Inflammatory macrophage treated with lipopolysaccharide for 4 hours (primary cell): ENCODE measurements at regions not wholly inside any gene's neighbourhood (a gene's known extent, or its start where the extent isn't known, plus 50 kb on each side); places are given as distances from the start of the nearest gene placed in this dataset.
"Not testable (repeated sequence)": the region's sequence is repeated elsewhere in the genome, so short reads cannot be mapped to it uniquely, and the experiment has no call there.

Experiments
- DNase-seq: peaks from one replicate; pipeline ENCODE4 v3.0.0-alpha.2; 2020

GRCh38 chr3:105094588-105094987 is 272.1 kb upstream of the ALCAM start:
- no peak for DNase-seq

GRCh38 chr3:105096071-105096470 is 270.6 kb upstream of the ALCAM start:
- no peak for DNase-seq

- DNase-seq: no peak
These were observed 265.1 kb upstream of the ALCAM start for GRCh38 chr3:105101603-105102002.

GRCh38 chr3:105103139-105103538 is 263.6 kb upstream of the ALCAM start:
- DNase-seq: no peak

GRCh38 chr3:105108823-105109222 is 257.9 kb upstream of the ALCAM start:
- no peak for DNase-seq

GRCh38 chr3:105118905-105119304 is 247.8 kb upstream of the ALCAM start:
- peak; percentile 18 for DNase-seq

- DNase-seq: no peak
These were observed 246.8 kb upstream of the ALCAM start for GRCh38 chr3:105119801-105120340.

GRCh38 chr3:105130911-105131310 is 235.8 kb upstream of the ALCAM start:
- DNase-seq: no peak

GRCh38 chr3:105137911-105138310 is 228.8 kb upstream of the ALCAM start:
- no peak for DNase-seq

GRCh38 chr3:105139881-105140560 is 226.7 kb upstream of the ALCAM start:
- peak; percentile 67 for DNase-seq

- DNase-seq: peak; percentile 30
These were observed 225.8 kb upstream of the ALCAM start for GRCh38 chr3:105140899-105141367.

- DNase-seq: no peak
These were observed 221.9 kb upstream of the ALCAM start for GRCh38 chr3:105144837-105145236.

- no peak for DNase-seq
These were observed 221.2 kb upstream of the ALCAM start for GRCh38 chr3:105145511-105145910.

GRCh38 chr3:105149197-105149596 is 217.5 kb upstream of the ALCAM start:
- not testable (repeated sequence) for DNase-seq

GRCh38 chr3:105152987-105153386 is 213.7 kb upstream of the ALCAM start:
- no peak for DNase-seq

- no peak for DNase-seq
These were observed 212.0 kb upstream of the ALCAM start for GRCh38 chr3:105154692-105155091.

GRCh38 chr3:105157067-105157765 is 209.5 kb upstream of the ALCAM start:
- no peak for DNase-seq

GRCh38 chr3:105157766-105158085 is 209.0 kb upstream of the ALCAM start:
- DNase-seq: no peak

GRCh38 chr3:105158286-105158685 is 208.4 kb upstream of the ALCAM start:
- peak; percentile 80 for DNase-seq

GRCh38 chr3:105162448-105162847 is 204.3 kb upstream of the ALCAM start:
- no peak for DNase-seq

GRCh38 chr3:105166893-105167292 is 199.8 kb upstream of the ALCAM start:
- DNase-seq: no peak

GRCh38 chr3:105170423-105170822 is 196.3 kb upstream of the ALCAM start:
- DNase-seq: no peak

GRCh38 chr3:105174017-105174615 is 192.6 kb upstream of the ALCAM start:
- no peak for DNase-seq

- no peak for DNase-seq
These were observed 189.1 kb upstream of the ALCAM start for GRCh38 chr3:105177576-105177975.
